ENCODE measurements at regions not wholly inside any gene's neighbourhood (a gene's known extent, or its start where the extent isn't known, plus 50 kb on each side); places are given as distances from the start of the nearest gene placed in this dataset.
"Not testable (repeated sequence)": the region's sequence is repeated elsewhere in the genome, so short reads cannot be mapped to it uniquely, and the experiment has no call there.

GRCh38 chr12:107373238-107373809, 280.0 kb upstream of the CRY1 start:
- no peak for DNase-seq (ENCODE audit: low read depth)

GRCh38 chr12:107374161-107374840, 281.0 kb upstream of the CRY1 start:
- no peak for DNase-seq (ENCODE audit: low read depth)

- DNase-seq (ENCODE audit: low read depth), result no peak
These were observed 281.9 kb upstream of the CRY1 start for GRCh38 chr12:107375231-107375630.

GRCh38 chr12:107377596-107378385, 284.4 kb upstream of the CRY1 start:
- no peak for DNase-seq (ENCODE audit: low read depth)

- no peak for DNase-seq (ENCODE audit: low read depth)
These were observed 285.3 kb upstream of the CRY1 start for GRCh38 chr12:107378609-107379008.

GRCh38 chr12:107379142-107379851, 285.9 kb upstream of the CRY1 start:
- DNase-seq (ENCODE audit: low read depth), result not testable (repeated sequence)

- DNase-seq (ENCODE audit: low read depth), result no peak
These were observed 286.7 kb upstream of the CRY1 start for GRCh38 chr12:107379852-107380567.

- no peak for DNase-seq (ENCODE audit: low read depth)
These were observed 291.3 kb upstream of the CRY1 start for GRCh38 chr12:107384645-107385044.

GRCh38 chr12:107385509-107385908, 292.2 kb upstream of the CRY1 start:
- DNase-seq (ENCODE audit: low read depth), result no peak

- no peak for DNase-seq (ENCODE audit: low read depth)
These were observed 293.2 kb upstream of the CRY1 start for GRCh38 chr12:107386569-107386968.

- DNase-seq (ENCODE audit: low read depth), result no peak
These were observed 294.9 kb upstream of the CRY1 start for GRCh38 chr12:107388263-107388662.

GRCh38 chr12:107390414-107390813, 295.2 kb upstream of the PWP1 start:
- DNase-seq (ENCODE audit: low read depth), result no peak

- no peak for DNase-seq (ENCODE audit: low read depth)
These were observed 292.4 kb upstream of the PWP1 start for GRCh38 chr12:107393043-107393717.

- no peak for DNase-seq (ENCODE audit: low read depth)
These were observed 290.9 kb upstream of the PWP1 start for GRCh38 chr12:107394693-107395092.

GRCh38 chr12:107395817-107396216, 289.8 kb upstream of the PWP1 start:
- no peak for DNase-seq (ENCODE audit: low read depth)

- no peak for DNase-seq (ENCODE audit: low read depth)
These were observed 288.6 kb upstream of the PWP1 start for GRCh38 chr12:107396991-107397390.

GRCh38 chr12:107397890-107398500, 287.6 kb upstream of the PWP1 start:
- DNase-seq (ENCODE audit: low read depth), result no peak

GRCh38 chr12:107399046-107399445, 286.6 kb upstream of the PWP1 start:
- DNase-seq (ENCODE audit: low read depth), result no peak

GRCh38 chr12:107400686-107401447, 284.7 kb upstream of the PWP1 start:
- DNase-seq (ENCODE audit: low read depth), result no peak
